ENCODE measurements at regions not wholly inside any gene's neighbourhood (a gene's known extent, or its start where the extent isn't known, plus 50 kb on each side); places are given as distances from the start of the nearest gene placed in this dataset.
A peak's percentile ranks its signal among the peaks of the same experiment; 100 is the strongest.

- TF ChIP-seq ZNF548 (tag by site-specific recombination; IDR thresholded peaks at IDR 0.05) (no peak; the same call in 1 of the 2 replicates), ZNF404 (tag by site-specific recombination; IDR thresholded peaks at IDR 0.05) (no peak), YY2 (tag by site-specific recombination; IDR thresholded peaks at IDR 0.05) (peak; percentile 52; the same call in 1 of the 2 replicates), ZNF571 (tag by site-specific recombination; IDR thresholded peaks at IDR 0.05) (no peak), ZNF621 (tag by site-specific recombination; IDR thresholded peaks at IDR 0.05) (no peak), HOXC10 (CRISPR knock-in tag; IDR thresholded peaks at IDR 0.05) (0 out of 2 replicates have a peak, but pooled peaks have one; percentile 12), ZBTB1 (tag by site-specific recombination; IDR thresholded peaks at IDR 0.05) (peak; percentile 68; the same call in 1 of the 2 replicates), ZNF221 (tag by site-specific recombination; IDR thresholded peaks at IDR 0.05; ENCODE audit: borderline replicate concordance) (no peak), ZSCAN18 (tag by site-specific recombination; IDR thresholded peaks at IDR 0.05) (peak; percentile 90; the same call in 1 of the 2 replicates), ZNF555 (tag by site-specific recombination; conservative IDR thresholded peaks at IDR 0.05) (no peak), ZNF792 (tag by site-specific recombination; IDR thresholded peaks at IDR 0.05) (peak; percentile 15; the same call in 1 of the 2 replicates), IKZF3 (tag by site-specific recombination; IDR thresholded peaks at IDR 0.05) (no peak), ZNF610 (tag by site-specific recombination; IDR thresholded peaks at IDR 0.05; ENCODE audit: borderline replicate concordance) (no peak), ZNF701 (tag by site-specific recombination; IDR thresholded peaks at IDR 0.05) (no peak), ZNF132 (tag by site-specific recombination; IDR thresholded peaks at IDR 0.05; ENCODE audit: borderline replicate concordance) (no peak), ZNF501 (tag by site-specific recombination; IDR thresholded peaks at IDR 0.05) (no peak), ZNF37A (tag by site-specific recombination; IDR thresholded peaks at IDR 0.05) (no peak), ZNF174 (tag by site-specific recombination; IDR thresholded peaks at IDR 0.05) (no peak), ZNF292 (tag by site-specific recombination; IDR thresholded peaks at IDR 0.05; ENCODE audit: borderline replicate concordance, low read depth) (no peak), ZNF48 (tag by site-specific recombination; IDR thresholded peaks at IDR 0.05) (no peak), PBX3 (CRISPR knock-in tag; IDR thresholded peaks at IDR 0.05) (no peak), ZNF157 (tag by site-specific recombination; IDR thresholded peaks at IDR 0.05) (no peak), ZNF426 (tag by site-specific recombination; IDR thresholded peaks at IDR 0.05) (no peak), GLI4 (tag by site-specific recombination; IDR thresholded peaks at IDR 0.05) (no peak), ZNF354C (tag by site-specific recombination; IDR thresholded peaks at IDR 0.05; ENCODE audit: borderline replicate concordance, low read depth) (no peak), ZFP41 (tag by site-specific recombination; IDR thresholded peaks at IDR 0.05; ENCODE audit: borderline replicate concordance) (no peak), ZNF266 (tag by site-specific recombination; IDR thresholded peaks at IDR 0.05; ENCODE audit: low read depth) (no peak), ZNF670 (tag by site-specific recombination; IDR thresholded peaks at IDR 0.05; ENCODE audit: low read depth) (no peak), ZSCAN30 (tag by site-specific recombination; IDR thresholded peaks at IDR 0.05) (no peak)
- TF ChIP-seq, protein P1, sequence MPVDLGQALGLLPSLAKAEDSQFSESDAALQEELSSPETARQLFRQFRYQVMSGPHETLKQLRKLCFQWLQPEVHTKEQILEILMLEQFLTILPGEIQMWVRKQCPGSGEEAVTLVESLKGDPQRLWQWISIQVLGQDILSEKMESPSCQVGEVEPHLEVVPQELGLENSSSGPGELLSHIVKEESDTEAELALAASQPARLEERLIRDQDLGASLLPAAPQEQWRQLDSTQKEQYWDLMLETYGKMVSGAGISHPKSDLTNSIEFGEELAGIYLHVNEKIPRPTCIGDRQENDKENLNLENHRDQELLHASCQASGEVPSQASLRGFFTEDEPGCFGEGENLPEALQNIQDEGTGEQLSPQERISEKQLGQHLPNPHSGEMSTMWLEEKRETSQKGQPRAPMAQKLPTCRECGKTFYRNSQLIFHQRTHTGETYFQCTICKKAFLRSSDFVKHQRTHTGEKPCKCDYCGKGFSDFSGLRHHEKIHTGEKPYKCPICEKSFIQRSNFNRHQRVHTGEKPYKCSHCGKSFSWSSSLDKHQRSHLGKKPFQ (tag by site-specific recombination; IDR thresholded peaks at IDR 0.05) = no peak
- TF ChIP-seq, protein P2, sequence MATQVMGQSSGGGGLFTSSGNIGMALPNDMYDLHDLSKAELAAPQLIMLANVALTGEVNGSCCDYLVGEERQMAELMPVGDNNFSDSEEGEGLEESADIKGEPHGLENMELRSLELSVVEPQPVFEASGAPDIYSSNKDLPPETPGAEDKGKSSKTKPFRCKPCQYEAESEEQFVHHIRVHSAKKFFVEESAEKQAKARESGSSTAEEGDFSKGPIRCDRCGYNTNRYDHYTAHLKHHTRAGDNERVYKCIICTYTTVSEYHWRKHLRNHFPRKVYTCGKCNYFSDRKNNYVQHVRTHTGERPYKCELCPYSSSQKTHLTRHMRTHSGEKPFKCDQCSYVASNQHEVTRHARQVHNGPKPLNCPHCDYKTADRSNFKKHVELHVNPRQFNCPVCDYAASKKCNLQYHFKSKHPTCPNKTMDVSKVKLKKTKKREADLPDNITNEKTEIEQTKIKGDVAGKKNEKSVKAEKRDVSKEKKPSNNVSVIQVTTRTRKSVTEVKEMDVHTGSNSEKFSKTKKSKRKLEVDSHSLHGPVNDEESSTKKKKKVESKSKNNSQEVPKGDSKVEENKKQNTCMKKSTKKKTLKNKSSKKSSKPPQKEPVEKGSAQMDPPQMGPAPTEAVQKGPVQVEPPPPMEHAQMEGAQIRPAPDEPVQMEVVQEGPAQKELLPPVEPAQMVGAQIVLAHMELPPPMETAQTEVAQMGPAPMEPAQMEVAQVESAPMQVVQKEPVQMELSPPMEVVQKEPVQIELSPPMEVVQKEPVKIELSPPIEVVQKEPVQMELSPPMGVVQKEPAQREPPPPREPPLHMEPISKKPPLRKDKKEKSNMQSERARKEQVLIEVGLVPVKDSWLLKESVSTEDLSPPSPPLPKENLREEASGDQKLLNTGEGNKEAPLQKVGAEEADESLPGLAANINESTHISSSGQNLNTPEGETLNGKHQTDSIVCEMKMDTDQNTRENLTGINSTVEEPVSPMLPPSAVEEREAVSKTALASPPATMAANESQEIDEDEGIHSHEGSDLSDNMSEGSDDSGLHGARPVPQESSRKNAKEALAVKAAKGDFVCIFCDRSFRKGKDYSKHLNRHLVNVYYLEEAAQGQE (tag by site-specific recombination; IDR thresholded peaks at IDR 0.05) = no peak; the same call in 1 of the 2 replicates
- TF ChIP-seq, protein P3, sequence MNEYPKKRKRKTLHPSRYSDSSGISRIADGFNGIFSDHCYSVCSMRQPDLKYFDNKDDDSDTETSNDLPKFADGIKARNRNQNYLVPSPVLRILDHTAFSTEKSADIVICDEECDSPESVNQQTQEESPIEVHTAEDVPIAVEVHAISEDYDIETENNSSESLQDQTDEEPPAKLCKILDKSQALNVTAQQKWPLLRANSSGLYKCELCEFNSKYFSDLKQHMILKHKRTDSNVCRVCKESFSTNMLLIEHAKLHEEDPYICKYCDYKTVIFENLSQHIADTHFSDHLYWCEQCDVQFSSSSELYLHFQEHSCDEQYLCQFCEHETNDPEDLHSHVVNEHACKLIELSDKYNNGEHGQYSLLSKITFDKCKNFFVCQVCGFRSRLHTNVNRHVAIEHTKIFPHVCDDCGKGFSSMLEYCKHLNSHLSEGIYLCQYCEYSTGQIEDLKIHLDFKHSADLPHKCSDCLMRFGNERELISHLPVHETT (tag by site-specific recombination; IDR thresholded peaks at IDR 0.05) = no peak; the same call in 1 of the 2 replicates
These were observed 113.1 kb upstream of the IRF2BP2 start (continued) for GRCh38 chr1:234722904-234723720.

Data from HEK293 (cell line).